HG03521 (cell line): ENCODE measurements at regions not wholly inside any gene's neighbourhood (a gene's known extent, or its start where the extent isn't known, plus 50 kb on each side); places are given as distances from the start of the nearest gene placed in this dataset.

Source experiments
- ATAC-seq: cut with Tn5 transposase; IDR thresholded peaks from one replicate; pipeline ENCODE4 v1.9.1; 2021; ENCODE audit warnings: mild to moderate bottlenecking, moderate library complexity; ENCODE audit not compliant: unreplicated experiment

- ATAC-seq, result no peak
These were observed 92.5 kb downstream of the KLF6 start for GRCh38 chr10:3692387-3692999.

GRCh38 chr10:3691482-3691881 lies 93.5 kb downstream of the KLF6 start:
- ATAC-seq, result no peak

GRCh38 chr10:3689871-3690510 lies 95.0 kb downstream of the KLF6 start:
- ATAC-seq, result no peak

- ATAC-seq, result no peak
These were observed 97.4 kb downstream of the KLF6 start for GRCh38 chr10:3687510-3688081.

- ATAC-seq, result no peak
These were observed 99.6 kb downstream of the KLF6 start for GRCh38 chr10:3685384-3685783.

- ATAC-seq, result no peak
These were observed 100.1 kb downstream of the KLF6 start for GRCh38 chr10:3684891-3685290.

GRCh38 chr10:3683560-3683959 lies 101.4 kb downstream of the KLF6 start:
- no peak for ATAC-seq

GRCh38 chr10:3682745-3683144 lies 102.3 kb downstream of the KLF6 start:
- ATAC-seq, result no peak

- no peak for ATAC-seq
These were observed 103.1 kb downstream of the KLF6 start for GRCh38 chr10:3681642-3682554.

GRCh38 chr10:3679950-3680629 lies 104.9 kb downstream of the KLF6 start:
- ATAC-seq, result no peak

- ATAC-seq, result no peak
These were observed 106.3 kb downstream of the KLF6 start for GRCh38 chr10:3678629-3679227.

- no peak for ATAC-seq
These were observed 108.4 kb downstream of the KLF6 start for GRCh38 chr10:3676564-3676963.

GRCh38 chr10:3672220-3672619 lies 112.8 kb downstream of the KLF6 start:
- ATAC-seq, result no peak

GRCh38 chr10:3671386-3671955 lies 113.5 kb downstream of the KLF6 start:
- no peak for ATAC-seq

- ATAC-seq, result no peak
These were observed 116.1 kb downstream of the KLF6 start for GRCh38 chr10:3668966-3669330.

GRCh38 chr10:3668276-3668965 lies 116.6 kb downstream of the KLF6 start:
- no peak for ATAC-seq

- no peak for ATAC-seq
These were observed 118.3 kb downstream of the KLF6 start for GRCh38 chr10:3666525-3667302.

GRCh38 chr10:3665316-3665908 lies 119.6 kb downstream of the KLF6 start:
- ATAC-seq, result no peak

- no peak for ATAC-seq
These were observed 122.2 kb downstream of the KLF6 start for GRCh38 chr10:3662775-3663174.
